Osteoblast (primary cell): ENCODE measurements at regions not wholly inside any gene's neighbourhood (a gene's known extent, or its start where the extent isn't known, plus 50 kb on each side); places are given as distances from the start of the nearest gene placed in this dataset.

Source experiments
- DNase-seq: peaks from one replicate; pipeline ENCODE4 v3.0.0; 2011; ENCODE audit warnings: low spot score, mixed read lengths; ENCODE audit not compliant: insufficient read length; ENCODE audit errors: missing footprints
- H2AFZ ChIP-seq: 2 replicates; pipeline ENCODE4 v1.6.0; 2011; ENCODE audit warnings: mild to moderate bottlenecking, low read length
- H3K27ac ChIP-seq: 2 replicates; pipeline ENCODE4 v1.5.1; 2011; ENCODE audit warnings: mild to moderate bottlenecking, low read depth, low read length, moderate library complexity
- H3K27me3 ChIP-seq: 2 replicates; pipeline ENCODE4 v1.6.0; 2012; ENCODE audit warnings: mild to moderate bottlenecking, control low read depth, inconsistent platforms, low read length, moderate library complexity; ENCODE audit not compliant: insufficient read depth
- H3K36me3 ChIP-seq: 2 replicates; pipeline ENCODE4 v1.5.1; 2011; ENCODE audit warnings: mild to moderate bottlenecking, low read length, control low read depth, moderate library complexity; ENCODE audit not compliant: insufficient read depth
- H3K4me1 ChIP-seq: 2 replicates; pipeline ENCODE4 v1.5.1; 2011; ENCODE audit warnings: mild to moderate bottlenecking, low read length, control low read depth, moderate library complexity; ENCODE audit not compliant: insufficient read depth
- H3K4me2 ChIP-seq: 2 replicates; pipeline ENCODE4 v1.6.0; 2011; ENCODE audit warnings: mild to moderate bottlenecking, low read length; ENCODE audit not compliant: insufficient read depth
- H3K4me3 ChIP-seq: fragments of 200-600 bp; sonication (generic); 3 replicates; pipeline ENCODE4 v1.5.1; 2012; ENCODE audit warnings: mild to moderate bottlenecking, low read length, inconsistent platforms; ENCODE audit not compliant: insufficient read depth
- H3K79me2 ChIP-seq: 2 replicates; pipeline ENCODE4 v1.6.0; 2012; ENCODE audit warnings: mild to moderate bottlenecking, low read length, control low read depth, inconsistent platforms; ENCODE audit not compliant: insufficient read depth
- H3K9me3 ChIP-seq: 2 replicates; pipeline ENCODE4 v1.5.1; 2011; ENCODE audit warnings: low read depth, low read length, control low read depth
- H4K20me1 ChIP-seq: 2 replicates; pipeline ENCODE4 v1.6.0; 2012; ENCODE audit warnings: mild to moderate bottlenecking, low read length, control low read depth; ENCODE audit not compliant: insufficient read depth
- CTCF ChIP-seq: IDR thresholded peaks from 2 replicates; pipeline ENCODE4 v1.5.1; 2011; ENCODE audit warnings: mild to moderate bottlenecking, low read depth, low read length, moderate library complexity; ENCODE audit errors: extremely low read depth

GRCh38 chr6:100167585-100167984 lies 173.6 kb upstream of the MCHR2 start:
- no peaks in the 10 kb centered on the region for H3K27me3 ChIP-seq
- peaks cover 11% of the 10 kb centered on the region for H3K4me1 ChIP-seq
- H3K4me3 ChIP-seq = no peak overlapping the region
- no peak for DNase-seq
- no peak overlapping the region for H3K4me2 ChIP-seq
- no peaks in the 10 kb centered on the region for H4K20me1 ChIP-seq
- H3K9me3 ChIP-seq = no peaks in the 10 kb centered on the region
- no peak overlapping the region for H3K27ac ChIP-seq
- no peaks in the 10 kb centered on the region for H3K36me3 ChIP-seq
- no peaks in the 10 kb centered on the region for H3K79me2 ChIP-seq
- no peak overlapping the region for H2AFZ ChIP-seq
- TF ChIP-seq CTCF = no peak

GRCh38 chr6:100166956-100167355 lies 172.9 kb upstream of the MCHR2 start:
- H3K9me3 ChIP-seq = no peaks in the 10 kb centered on the region
- TF ChIP-seq CTCF = no peak
- no peak overlapping the region for H3K4me2 ChIP-seq
- H3K4me1 ChIP-seq = peaks cover 5% of the 10 kb centered on the region
- DNase-seq = no peak
- H4K20me1 ChIP-seq = no peaks in the 10 kb centered on the region
- H3K4me3 ChIP-seq = no peak overlapping the region
- no peaks in the 10 kb centered on the region for H3K79me2 ChIP-seq
- H3K36me3 ChIP-seq = no peaks in the 10 kb centered on the region
- H3K27ac ChIP-seq = no peak overlapping the region
- no peak overlapping the region for H2AFZ ChIP-seq
- H3K27me3 ChIP-seq = no peaks in the 10 kb centered on the region

GRCh38 chr6:100165442-100165841 lies 171.4 kb upstream of the MCHR2 start:
- DNase-seq = no peak
- H3K36me3 ChIP-seq = no peaks in the 10 kb centered on the region
- H3K4me1 ChIP-seq = no peaks in the 10 kb centered on the region
- no peaks in the 10 kb centered on the region for H3K9me3 ChIP-seq
- no peak overlapping the region for H3K27ac ChIP-seq
- TF ChIP-seq CTCF = no peak
- peaks cover 5% of the 10 kb centered on the region for H3K27me3 ChIP-seq
- H2AFZ ChIP-seq = no peak overlapping the region
- no peaks in the 10 kb centered on the region for H4K20me1 ChIP-seq
- H3K79me2 ChIP-seq = no peaks in the 10 kb centered on the region
- H3K4me2 ChIP-seq = no peak overlapping the region
- H3K4me3 ChIP-seq = no peak overlapping the region

- Histone ChIP-seq H2AFZ (no peak overlapping the region), H4K20me1 (no peaks in the 10 kb centered on the region), H3K27me3 (peaks cover 10% of the 10 kb centered on the region), H3K4me3 (no peak overlapping the region), H3K79me2 (no peaks in the 10 kb centered on the region), H3K4me1 (no peaks in the 10 kb centered on the region), H3K4me2 (no peak overlapping the region), H3K36me3 (no peaks in the 10 kb centered on the region), H3K9me3 (no peaks in the 10 kb centered on the region), H3K27ac (no peak overlapping the region)
- no peak for TF ChIP-seq CTCF
- DNase-seq = no peak
Observed at GRCh38 chr6:100163035-100163434, 169.0 kb upstream of the MCHR2 start.
